Dendritic cell treated with granulocyte-macrophage colony-stimulating factor and Interleukin-4, amounts not matched to agents 40 ng/mL and 50 ng/mL, for 4 days (primary cell): ENCODE measurements at regions not wholly inside any gene's neighbourhood (a gene's known extent, or its start where the extent isn't known, plus 50 kb on each side); places are given as distances from the start of the nearest gene placed in this dataset.

Source experiments
- H3K27ac Mint-ChIP-seq: one replicate; pipeline ENCODE4 v1.8.0; 2022; ENCODE audit warnings: mild to moderate bottlenecking, mixed read lengths
- H3K27me3 Mint-ChIP-seq: one replicate; pipeline ENCODE4 v1.8.0; 2022; ENCODE audit warnings: mild to moderate bottlenecking, mixed read lengths
- H3K36me3 Mint-ChIP-seq: one replicate; pipeline ENCODE4 v1.8.0; 2022; ENCODE audit warnings: low read depth, mixed read lengths
- H3K4me1 Mint-ChIP-seq: one replicate; pipeline ENCODE4 v1.8.0; 2022; ENCODE audit warnings: low read depth, mixed read lengths
- H3K4me3 Mint-ChIP-seq: one replicate; pipeline ENCODE4 v1.8.0; 2022; ENCODE audit warnings: mild to moderate bottlenecking, moderate library complexity, mixed read lengths
- H3K9me3 Mint-ChIP-seq: one replicate; pipeline ENCODE4 v1.8.0; 2022; ENCODE audit warnings: mixed read lengths
- intact Hi-C: fragments of 100-400 bp; cut with micrococcal nuclease; formaldehyde crosslinking; loops from one replicate; pipeline ENCODE4 v1.15.0; 2022

DNA sequence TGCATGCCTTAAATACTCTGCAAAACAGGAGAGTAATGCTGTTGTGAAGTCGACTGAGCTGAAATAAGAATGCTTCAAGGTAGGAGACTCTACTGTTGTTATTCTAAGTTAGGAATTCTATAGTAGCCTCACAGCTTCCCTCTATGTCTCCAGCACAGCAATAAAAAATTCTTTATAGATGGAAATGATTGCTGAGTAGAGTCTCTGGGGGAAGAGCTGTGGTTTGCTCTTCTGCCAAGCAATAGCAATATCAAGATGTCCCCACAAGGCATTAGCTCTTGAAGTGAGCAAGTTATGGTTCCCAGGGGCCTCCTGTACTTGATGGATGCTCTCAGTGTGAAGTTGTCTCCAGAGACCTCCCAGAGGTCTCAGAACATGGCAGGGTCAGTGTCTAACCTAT is 880.6 kb upstream of the FRG1 start:
- Mint-ChIP-seq H3K27me3 (no peaks in the 10 kb centered on the region), H3K27ac (no peak overlapping the region), H3K9me3 (peaks cover 32% of the 10 kb centered on the region), H3K4me3 (no peak overlapping the region), H3K36me3 (no peaks in the 10 kb centered on the region), H3K4me1 (no peaks in the 10 kb centered on the region)
- intact Hi-C loops: no loop called here

DNA sequence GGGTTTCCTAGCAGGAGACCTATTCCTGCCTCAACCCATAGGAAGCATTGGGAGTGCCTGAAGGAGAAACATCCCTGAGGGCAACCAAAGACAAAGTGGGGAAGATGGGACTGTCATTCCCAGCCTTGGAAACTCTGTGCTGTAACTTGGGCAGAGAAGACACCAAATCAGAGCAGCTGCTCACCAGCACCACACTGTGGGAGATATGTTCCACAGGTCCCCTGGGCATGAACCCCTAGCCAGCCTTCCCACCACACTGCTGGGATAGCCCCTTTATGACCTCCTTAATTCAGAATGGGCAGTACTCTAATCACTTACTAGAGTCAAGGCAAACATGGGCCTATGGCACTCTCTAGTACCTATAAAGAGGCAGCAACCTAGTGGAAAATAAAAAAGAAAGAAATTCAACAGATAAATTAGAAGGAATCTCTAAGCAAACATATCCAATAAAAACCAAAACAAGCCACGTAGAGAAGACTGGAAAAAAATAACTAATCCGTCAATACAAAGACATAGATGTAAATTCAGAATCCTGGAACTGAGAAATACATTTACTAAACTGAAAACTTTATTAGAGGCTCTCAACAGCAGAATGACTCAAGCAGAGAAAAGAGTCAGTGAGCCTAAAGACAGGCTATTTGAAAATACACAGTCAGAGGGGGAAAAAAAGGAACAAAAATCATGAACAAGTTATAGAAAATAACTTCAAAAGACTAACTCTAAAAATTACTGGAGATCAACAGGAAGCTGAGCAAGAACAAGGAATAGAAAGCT is 878.4 kb upstream of the FRG1 start:
- Mint-ChIP-seq H3K4me3 (no peak overlapping the region), H3K27me3 (no peaks in the 10 kb centered on the region), H3K4me1 (no peaks in the 10 kb centered on the region), H3K27ac (no peak overlapping the region), H3K9me3 (peaks cover 32% of the 10 kb centered on the region), H3K36me3 (no peaks in the 10 kb centered on the region)
- intact Hi-C loops: no loop called here

DNA sequence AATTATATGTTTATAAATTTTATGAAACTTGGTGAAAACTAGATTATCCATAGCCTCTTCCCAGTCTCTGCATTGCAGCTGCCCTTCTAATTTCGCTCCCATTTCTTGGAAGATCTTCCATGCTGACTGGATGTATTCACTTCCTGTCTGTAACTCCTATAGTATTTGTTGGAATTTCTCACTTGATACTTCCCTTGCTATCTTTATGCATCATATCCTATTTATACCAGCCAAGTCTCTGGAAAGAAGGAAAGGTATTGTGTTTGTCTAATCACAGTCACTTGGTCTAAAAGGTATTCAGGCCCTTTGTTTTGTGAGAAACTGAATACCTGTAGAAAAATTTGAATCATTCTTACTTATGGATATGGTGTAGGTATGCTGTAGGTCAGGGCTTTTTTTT is 870.9 kb upstream of the FRG1 start:
- H3K9me3 Mint-ChIP-seq: peaks cover 31% of the 10 kb centered on the region
- no peaks in the 10 kb centered on the region for H3K27me3 Mint-ChIP-seq
- no peak overlapping the region for H3K4me3 Mint-ChIP-seq
- H3K27ac Mint-ChIP-seq: no peak overlapping the region
- intact Hi-C loops: no loop called here
- no peaks in the 10 kb centered on the region for H3K4me1 Mint-ChIP-seq
- H3K36me3 Mint-ChIP-seq: no peaks in the 10 kb centered on the region

DNA sequence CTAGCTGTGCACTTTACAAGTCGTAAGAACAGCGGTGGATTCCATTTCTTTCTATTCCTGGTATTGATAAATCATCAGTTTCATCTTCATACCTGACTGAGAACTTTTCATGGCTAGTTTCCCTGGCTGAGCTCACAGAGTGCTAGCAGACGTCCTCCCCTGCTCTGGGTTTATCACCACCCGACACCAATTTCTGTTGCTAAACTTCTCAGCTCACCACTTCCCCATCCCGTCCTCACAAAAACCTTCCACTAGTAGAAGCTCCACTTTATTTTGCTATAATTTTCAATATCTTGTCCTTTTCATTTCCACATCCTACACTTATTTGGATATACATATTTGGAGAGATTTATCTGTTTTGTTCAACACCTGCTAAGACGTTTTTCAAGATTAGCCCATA is 869.4 kb upstream of the FRG1 start:
- H3K27me3 Mint-ChIP-seq: no peaks in the 10 kb centered on the region
- intact Hi-C loops: no loop called here
- H3K4me3 Mint-ChIP-seq: no peak overlapping the region
- no peaks in the 10 kb centered on the region for H3K4me1 Mint-ChIP-seq
- H3K9me3 Mint-ChIP-seq: peaks cover 31% of the 10 kb centered on the region
- H3K27ac Mint-ChIP-seq: no peak overlapping the region
- H3K36me3 Mint-ChIP-seq: no peaks in the 10 kb centered on the region

DNA sequence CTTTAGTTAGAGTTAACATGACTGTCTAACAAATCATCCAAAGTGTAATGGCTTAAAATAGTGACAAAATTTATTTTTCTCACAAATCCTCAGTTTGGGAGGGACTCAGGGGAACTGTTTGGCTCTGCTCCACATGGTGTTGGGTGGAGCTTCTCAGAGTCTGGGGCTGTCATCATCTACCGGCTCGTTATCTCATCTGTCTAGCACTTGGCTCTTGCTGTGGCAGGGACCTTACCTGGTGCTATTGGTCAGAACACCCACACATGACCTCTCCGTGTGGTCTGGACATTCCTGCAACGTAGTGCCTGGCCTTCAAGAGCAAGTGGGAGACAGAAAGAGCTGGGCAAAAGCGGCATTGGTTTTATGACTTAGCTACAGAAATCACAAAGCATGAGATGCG is 866.9 kb upstream of the FRG1 start:
- Mint-ChIP-seq H3K4me1 (no peaks in the 10 kb centered on the region), H3K9me3 (peaks cover 31% of the 10 kb centered on the region), H3K4me3 (no peak overlapping the region), H3K27ac (no peak overlapping the region), H3K27me3 (no peaks in the 10 kb centered on the region), H3K36me3 (no peaks in the 10 kb centered on the region)
- intact Hi-C loops: no loop called here

DNA sequence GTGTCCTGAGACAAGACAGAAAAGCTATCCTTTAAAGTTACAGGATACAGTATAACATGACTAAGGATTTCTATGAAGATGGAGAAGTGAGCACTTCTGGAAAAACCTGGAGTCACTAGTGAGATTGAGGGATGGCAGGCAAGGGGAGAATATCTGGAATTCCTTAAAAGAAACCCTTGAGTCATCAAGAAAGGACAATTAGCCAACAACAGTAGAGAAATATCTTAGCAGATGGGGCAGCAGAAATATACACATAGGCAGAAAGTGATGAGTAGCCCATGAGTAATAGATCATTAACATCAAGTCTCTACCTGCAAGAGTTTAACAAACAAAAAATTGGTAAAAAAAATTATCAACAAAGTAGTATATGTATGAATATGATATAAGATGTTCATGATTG is 858.8 kb upstream of the FRG1 start:
- Mint-ChIP-seq H3K4me3 (no peak overlapping the region), H3K27me3 (no peaks in the 10 kb centered on the region), H3K4me1 (no peaks in the 10 kb centered on the region), H3K9me3 (peaks cover 21% of the 10 kb centered on the region), H3K27ac (no peak overlapping the region), H3K36me3 (no peaks in the 10 kb centered on the region)
- intact Hi-C loops: no loop called here

DNA sequence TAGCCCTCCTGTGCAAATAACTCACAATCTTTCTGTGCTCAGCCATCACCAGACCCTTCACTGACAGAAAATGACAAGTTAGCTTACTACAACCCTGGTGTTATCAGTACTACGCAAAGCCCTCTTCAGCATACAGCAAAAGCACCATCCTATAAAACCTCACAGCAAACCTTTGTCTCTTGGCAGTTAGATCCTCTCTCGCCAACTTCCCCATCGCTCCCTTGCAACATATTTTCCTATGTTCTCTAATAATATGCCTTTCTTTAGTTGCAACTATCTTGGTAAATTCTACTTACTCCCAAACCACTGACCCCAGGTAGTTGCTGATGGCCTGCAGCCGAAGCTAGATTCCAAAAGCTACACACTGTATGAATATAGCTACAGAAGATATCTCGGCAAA is 856.9 kb upstream of the FRG1 start:
- H3K36me3 Mint-ChIP-seq: no peaks in the 10 kb centered on the region
- intact Hi-C loops: no loop called here
- no peaks in the 10 kb centered on the region for H3K27me3 Mint-ChIP-seq
- H3K4me1 Mint-ChIP-seq: no peaks in the 10 kb centered on the region
- H3K27ac Mint-ChIP-seq: no peak overlapping the region
- no peak overlapping the region for H3K4me3 Mint-ChIP-seq
- peaks cover 21% of the 10 kb centered on the region for H3K9me3 Mint-ChIP-seq

DNA sequence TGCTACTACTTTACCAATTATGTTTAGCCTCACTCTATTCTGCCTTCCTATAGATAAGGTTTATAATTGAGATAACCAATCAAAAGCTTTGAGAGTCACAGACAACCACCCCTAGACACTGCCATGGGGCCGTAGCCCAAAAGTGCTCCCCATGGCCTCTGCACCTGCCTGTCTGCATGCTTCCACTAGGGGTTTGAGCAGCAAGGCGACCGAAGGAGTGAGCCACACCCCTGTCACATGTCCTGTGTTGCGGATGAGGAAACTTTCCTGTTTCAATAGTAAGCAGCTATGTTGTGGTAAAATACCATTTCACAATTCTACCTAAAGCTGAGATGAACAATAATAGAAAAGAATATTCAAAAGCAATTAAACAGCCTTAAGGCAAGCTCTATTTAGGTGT is 856.0 kb upstream of the FRG1 start:
- Mint-ChIP-seq H3K27ac (no peak overlapping the region), H3K9me3 (peaks cover 21% of the 10 kb centered on the region), H3K4me1 (no peaks in the 10 kb centered on the region), H3K36me3 (no peaks in the 10 kb centered on the region), H3K27me3 (no peaks in the 10 kb centered on the region), H3K4me3 (no peak overlapping the region)
- intact Hi-C loops: no loop called here

DNA sequence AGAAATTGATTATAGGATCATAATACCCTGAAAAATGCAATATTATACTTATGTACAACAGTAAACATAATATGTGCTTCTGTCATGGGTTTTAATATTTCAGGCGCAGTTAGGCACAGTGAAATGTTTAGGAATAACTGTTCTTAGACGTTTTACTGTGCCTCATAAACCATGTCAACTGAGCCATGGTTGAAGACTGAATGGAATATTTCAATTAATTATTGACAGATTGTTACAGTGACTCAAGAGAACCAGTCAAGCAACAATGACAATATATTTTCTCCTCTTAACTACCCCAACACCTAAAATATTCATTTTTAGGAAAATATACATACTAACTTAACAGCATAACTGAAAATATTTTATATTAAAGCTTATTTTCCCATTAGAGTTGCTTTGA is 852.7 kb upstream of the FRG1 start:
- intact Hi-C loops: no loop called here
- Mint-ChIP-seq H3K36me3 (no peaks in the 10 kb centered on the region), H3K4me1 (no peaks in the 10 kb centered on the region), H3K27me3 (no peaks in the 10 kb centered on the region), H3K9me3 (peaks cover 22% of the 10 kb centered on the region), H3K4me3 (no peak overlapping the region), H3K27ac (no peak overlapping the region)

DNA sequence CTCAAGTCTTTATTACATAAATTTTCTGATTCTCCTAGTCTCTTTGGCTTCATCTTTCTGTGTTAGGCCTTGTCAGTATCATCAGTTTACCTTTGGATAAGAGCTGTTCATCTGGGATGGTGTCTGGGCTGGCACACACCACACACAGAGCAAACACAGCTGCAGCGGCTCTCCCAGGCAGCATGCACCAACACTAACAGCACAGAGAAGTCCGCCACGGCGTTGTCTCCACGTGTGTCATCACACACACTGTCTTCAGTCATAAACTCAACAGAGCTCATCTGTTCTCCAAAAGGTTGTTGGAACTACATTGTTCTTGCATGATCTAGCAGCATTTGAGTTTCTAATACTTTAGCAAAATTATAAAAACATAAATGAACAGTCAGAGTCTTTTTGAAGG is 851.9 kb upstream of the FRG1 start:
- Mint-ChIP-seq H3K4me1 (no peaks in the 10 kb centered on the region), H3K27ac (no peak overlapping the region), H3K4me3 (no peak overlapping the region), H3K9me3 (peaks cover 15% of the 10 kb centered on the region), H3K27me3 (no peaks in the 10 kb centered on the region), H3K36me3 (no peaks in the 10 kb centered on the region)
- intact Hi-C loops: no loop called here

DNA sequence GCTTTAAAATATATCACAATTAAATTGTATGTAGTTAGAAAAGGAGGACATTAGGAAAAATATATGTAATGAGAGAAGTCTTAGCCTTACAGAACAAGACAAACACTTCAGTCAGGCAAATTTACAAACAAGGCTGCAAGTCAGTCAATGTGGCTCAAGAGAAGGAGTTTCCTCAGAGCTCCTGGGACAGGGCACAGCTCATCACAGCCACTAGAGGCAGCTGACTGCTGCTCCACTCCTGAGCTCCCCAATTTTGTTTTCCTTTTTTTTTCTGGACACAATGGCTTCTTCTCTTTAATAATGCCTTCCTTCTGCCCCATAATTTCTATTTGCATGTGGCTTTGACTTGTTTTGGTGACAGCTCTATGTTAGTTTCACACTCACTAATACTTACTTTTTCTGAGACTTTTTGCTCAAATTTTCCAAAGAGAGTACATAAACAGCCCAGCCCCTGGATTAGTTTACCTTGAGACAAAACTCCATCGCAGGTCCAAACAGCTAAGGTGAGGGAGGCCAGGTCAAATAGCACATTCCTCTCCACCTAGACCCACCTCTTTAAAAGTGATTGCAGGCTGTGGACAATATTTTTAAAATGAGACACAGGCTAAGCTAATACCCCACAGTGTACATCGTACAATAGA is 850.4 kb upstream of the FRG1 start:
- H3K4me1 Mint-ChIP-seq: no peaks in the 10 kb centered on the region
- no peak overlapping the region for H3K27ac Mint-ChIP-seq
- H3K4me3 Mint-ChIP-seq: no peak overlapping the region
- no peaks in the 10 kb centered on the region for H3K27me3 Mint-ChIP-seq
- intact Hi-C loops: no loop called here
- H3K36me3 Mint-ChIP-seq: no peaks in the 10 kb centered on the region
- H3K9me3 Mint-ChIP-seq: peaks cover 15% of the 10 kb centered on the region

DNA sequence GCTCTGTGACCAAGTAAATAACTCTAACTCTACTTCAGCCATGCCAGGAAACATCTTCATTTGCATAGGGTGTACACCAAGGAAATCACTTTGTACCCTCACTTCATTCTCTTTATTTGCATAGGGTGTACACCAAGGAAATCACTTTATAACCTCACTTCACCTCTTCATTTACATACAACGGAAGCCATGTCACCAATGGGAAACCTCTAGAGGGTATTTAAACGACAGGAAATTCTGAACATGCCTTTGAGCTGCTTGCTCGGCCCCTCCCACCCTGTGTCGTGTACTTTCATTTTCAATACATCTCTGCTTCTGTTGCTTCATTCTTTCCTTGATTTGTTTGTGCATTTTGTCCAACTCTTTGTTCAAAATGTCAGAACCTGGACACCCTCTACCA is 848.1 kb upstream of the FRG1 start:
- Mint-ChIP-seq H3K9me3 (peaks cover 34% of the 10 kb centered on the region), H3K4me3 (no peak overlapping the region), H3K27ac (no peak overlapping the region), H3K36me3 (no peaks in the 10 kb centered on the region), H3K4me1 (no peaks in the 10 kb centered on the region), H3K27me3 (no peaks in the 10 kb centered on the region)
- intact Hi-C loops: no loop called here

DNA sequence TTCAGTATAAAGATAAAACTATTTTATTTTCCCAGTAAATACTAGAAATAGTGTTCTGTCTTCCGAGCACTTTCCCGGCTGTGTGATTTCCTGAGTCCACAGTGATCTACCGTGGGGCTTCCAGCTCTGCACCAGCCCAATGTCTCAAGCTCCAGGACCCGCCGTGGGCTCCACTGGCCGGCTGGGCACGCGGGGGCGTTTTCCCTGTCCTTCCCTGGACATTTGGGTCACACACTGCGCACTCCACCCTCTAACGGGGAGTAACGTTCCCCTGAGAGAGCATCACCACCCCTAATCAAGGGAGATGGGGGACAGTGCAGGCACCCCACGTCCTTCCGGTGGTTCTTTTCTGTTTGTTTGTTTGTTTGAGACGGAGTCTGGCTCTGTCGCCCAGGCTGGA is 844.6 kb upstream of the FRG1 start:
- Mint-ChIP-seq H3K4me3 (no peak overlapping the region), H3K9me3 (peaks cover 34% of the 10 kb centered on the region), H3K27me3 (no peaks in the 10 kb centered on the region), H3K36me3 (no peaks in the 10 kb centered on the region), H3K4me1 (no peaks in the 10 kb centered on the region), H3K27ac (no peak overlapping the region)
- intact Hi-C loops: no loop called here

DNA sequence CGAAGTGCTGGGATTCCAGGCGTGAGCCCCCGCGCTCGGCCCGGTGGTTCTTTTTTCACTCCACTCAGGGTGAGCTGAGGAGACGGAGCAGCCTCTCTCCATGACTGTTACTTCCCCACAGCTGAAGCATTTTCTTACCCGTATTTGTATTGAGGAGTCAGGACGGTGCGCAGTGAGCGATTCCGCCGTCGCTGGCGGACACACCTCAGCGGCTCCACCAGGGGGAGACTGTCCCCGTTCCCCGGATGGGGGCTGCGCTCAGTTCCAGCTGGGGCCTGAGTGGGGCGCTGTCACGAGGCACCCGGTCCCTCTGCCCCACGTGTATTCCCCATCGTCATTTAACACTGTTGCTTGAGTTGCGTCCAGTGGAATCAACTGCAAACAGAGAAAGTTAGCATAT is 844.0 kb upstream of the FRG1 start:
- intact Hi-C loops: no loop called here
- H3K9me3 Mint-ChIP-seq: peaks cover 34% of the 10 kb centered on the region
- H3K27ac Mint-ChIP-seq: no peak overlapping the region
- no peaks in the 10 kb centered on the region for H3K27me3 Mint-ChIP-seq
- H3K4me1 Mint-ChIP-seq: no peaks in the 10 kb centered on the region
- no peaks in the 10 kb centered on the region for H3K36me3 Mint-ChIP-seq
- H3K4me3 Mint-ChIP-seq: no peak overlapping the region
